Endothelial cell of umbilical vein (primary cell): ENCODE measurements at regions not wholly inside any gene's neighbourhood (a gene's known extent, or its start where the extent isn't known, plus 50 kb on each side); places are given as distances from the start of the nearest gene placed in this dataset.

ENCODE experiments used
- BruUV-seq: library from RNA; stranded (reverse); fragments of 400-500 nt; replicated peaks from 2 replicates; lab custom pipeline; 2021; lab: Mats Ljungman, UMichigan
- CTCF ChIA-PET: fragments of 300-600, 350-600 bp; sonication (Branson Sonifier 250); formaldehyde crosslinking; loops from one replicate; lab custom pipeline; 2021; ENCODE audit warnings: antibody characterized with exemption, inconsistent platforms; lab: Charles Lee
- POLR2A ChIA-PET: fragments of 300-600, 350-600 bp; sonication (Branson Sonifier 250); formaldehyde crosslinking; loops from one replicate; lab custom pipeline; 2021; ENCODE audit warnings: antibody characterized with exemption, inconsistent platforms; lab: Charles Lee
- DNase-seq: peaks from one replicate; pipeline ENCODE4 v3.0.0-alpha.2; 2011; ENCODE audit warnings: low read depth, low spot score
- FAIRE-seq: peaks from 2 replicates; lab custom pipeline; 2011; peaks lifted over from hg19 to GRCh38; lab: Jason Lieb, UNC
- H2AFZ ChIP-seq: 2 replicates; pipeline ENCODE4 v1.6.0; 2012; ENCODE audit warnings: low read depth, low read length, control low read depth, inconsistent platforms
- H3K27ac ChIP-seq: 2 replicates; pipeline ENCODE4 v1.5.1; 2011; ENCODE audit warnings: low read depth, mild to moderate bottlenecking, control low read depth, low read length, moderate library complexity; ENCODE audit not compliant: insufficient read depth
- H3K27me3 ChIP-seq, 2 experiments: 2 replicates each; pipeline versions ENCODE4 v1.6.0 to v1.6.1; 2011; ENCODE audit warnings: low read length in 2 of 2, mixed read lengths in 1 of 2; ENCODE audit not compliant: control insufficient read depth in 2 of 2, insufficient read depth in 2 of 2
- H3K36me3 ChIP-seq, 2 experiments: 2 replicates in 1 of 2; 3 replicates in 1 of 2; pipeline ENCODE4 v1.5.1; 2011; ENCODE audit warnings: low read length in 2 of 2, mild to moderate bottlenecking in 1 of 2, moderate library complexity in 1 of 2; ENCODE audit not compliant: control insufficient read depth in 2 of 2, insufficient read depth in 2 of 2; ENCODE audit errors: extremely low read depth in 1 of 2
- H3K4me1 ChIP-seq: 3 replicates; pipeline ENCODE4 v1.5.1; 2011; ENCODE audit warnings: mild to moderate bottlenecking, low read length; ENCODE audit not compliant: control insufficient read depth, insufficient read depth; ENCODE audit errors: extremely low read depth
- H3K4me2 ChIP-seq: 2 replicates; pipeline ENCODE4 v1.6.1; 2011; ENCODE audit warnings: low read length, control low read depth, mixed read lengths; ENCODE audit not compliant: insufficient read depth
- H3K4me3 ChIP-seq, 3 experiments: fragments of 200-600 bp in 1 of 3; sonication (generic), shearing (Covaris generic) in 1 of 3; replicated peaks in 1 of 3; 2 replicates each; pipeline ENCODE4 v1.5.1; 2011 to 2016; ENCODE audit warnings: control low read depth in 3 of 3, low read length in 3 of 3, mild to moderate bottlenecking in 2 of 3, inconsistent platforms in 1 of 3, low read depth in 1 of 3, moderate library complexity in 1 of 3; ENCODE audit not compliant: insufficient read depth in 1 of 3
- H3K79me2 ChIP-seq: 2 replicates; pipeline ENCODE4 v1.6.0; 2012; ENCODE audit warnings: low read length, inconsistent platforms; ENCODE audit not compliant: control insufficient read depth, insufficient read depth
- H3K9ac ChIP-seq: replicated peaks from 2 replicates; pipeline ENCODE3; 2011; ENCODE audit warnings: low read length, control low read depth; ENCODE audit not compliant: insufficient read depth; ENCODE audit errors: extremely low read depth
- H3K9me1 ChIP-seq: replicated peaks from 3 replicates; pipeline ENCODE4 v1.6.0; 2011; ENCODE audit warnings: mild to moderate bottlenecking, low read length; ENCODE audit not compliant: control insufficient read depth, insufficient read depth; ENCODE audit errors: extremely low read depth
- H3K9me3 ChIP-seq: replicated peaks from 2 replicates; pipeline ENCODE4 v1.5.1; 2012; ENCODE audit warnings: low read length, inconsistent platforms; ENCODE audit not compliant: control insufficient read depth, insufficient read depth
- H4K20me1 ChIP-seq: replicated peaks from 2 replicates; pipeline ENCODE3; 2011; ENCODE audit warnings: mild to moderate bottlenecking, low read length; ENCODE audit not compliant: control insufficient read depth, insufficient read depth; ENCODE audit errors: extremely low read depth
- EZH2 ChIP-seq: IDR thresholded peaks from 2 replicates; pipeline ENCODE4 v1.6.1; 2012; ENCODE audit warnings: borderline replicate concordance, low read depth, mild to moderate bottlenecking, moderate library complexity, low read length, inconsistent platforms; ENCODE audit not compliant: severe bottlenecking
- FOS ChIP-seq: IDR thresholded peaks from 2 replicates; pipeline ENCODE4 v1.6.1; 2011; ENCODE audit warnings: mild to moderate bottlenecking, low read length, moderate library complexity, borderline replicate concordance; ENCODE audit not compliant: insufficient read depth
- GATA2 ChIP-seq: IDR thresholded peaks from 2 replicates; pipeline ENCODE4 v1.7.0; 2011; ENCODE audit warnings: low read depth, mild to moderate bottlenecking, moderate library complexity, mixed read lengths, low read length; ENCODE audit not compliant: insufficient read length, insufficient read depth
- MYC ChIP-seq: IDR thresholded peaks from one replicate; pipeline ENCODE4 v1.6.1; 2011; ENCODE audit warnings: mild to moderate bottlenecking, low read depth, low read length
- POLR2A ChIP-seq: IDR thresholded peaks from 2 replicates; pipeline ENCODE4 v1.6.1; 2012; ENCODE audit warnings: low read depth, mild to moderate bottlenecking, control low read depth, low read length
- POLR2AphosphoS5 ChIP-seq: IDR thresholded peaks from 2 replicates; pipeline ENCODE4 v1.6.1; 2012; ENCODE audit warnings: low read depth, mild to moderate bottlenecking, control low read depth, low read length, moderate library complexity; ENCODE audit not compliant: insufficient read depth
- dilution Hi-C: fragments of 300-500 bp; cut with MboI; formaldehyde crosslinking; loops from one replicate; pipeline ENCODE4 v1.15.0; 2019; ENCODE audit warnings: low sequenced_read_pairs; ENCODE audit not compliant: extremely low pct_ligation_motif_present
- intact Hi-C: fragments of 100-400 bp; cut with micrococcal nuclease; formaldehyde crosslinking; loops from one replicate; pipeline ENCODE4 v1.10.0; 2022
- TF ChIP-seq, protein P1 (sequence below), 2 donors: IDR thresholded peaks; 1 replicate in 1 of 2; 2 replicates in 1 of 2; pipeline ENCODE4 v1.5.1; 2011; ENCODE audit warnings: low read length in 2 of 2, mild to moderate bottlenecking in 2 of 2, moderate library complexity in 2 of 2, control low read depth in 1 of 2, inconsistent platforms in 1 of 2, low read depth in 1 of 2; ENCODE audit not compliant: insufficient read depth in 1 of 2; ENCODE audit errors: extremely low read depth in 1 of 2
- TF ChIP-seq, protein P2 (sequence below): IDR thresholded peaks from 2 replicates; pipeline ENCODE4 v1.6.1; 2011; ENCODE audit not compliant: insufficient read depth, insufficient read length

DNA sequence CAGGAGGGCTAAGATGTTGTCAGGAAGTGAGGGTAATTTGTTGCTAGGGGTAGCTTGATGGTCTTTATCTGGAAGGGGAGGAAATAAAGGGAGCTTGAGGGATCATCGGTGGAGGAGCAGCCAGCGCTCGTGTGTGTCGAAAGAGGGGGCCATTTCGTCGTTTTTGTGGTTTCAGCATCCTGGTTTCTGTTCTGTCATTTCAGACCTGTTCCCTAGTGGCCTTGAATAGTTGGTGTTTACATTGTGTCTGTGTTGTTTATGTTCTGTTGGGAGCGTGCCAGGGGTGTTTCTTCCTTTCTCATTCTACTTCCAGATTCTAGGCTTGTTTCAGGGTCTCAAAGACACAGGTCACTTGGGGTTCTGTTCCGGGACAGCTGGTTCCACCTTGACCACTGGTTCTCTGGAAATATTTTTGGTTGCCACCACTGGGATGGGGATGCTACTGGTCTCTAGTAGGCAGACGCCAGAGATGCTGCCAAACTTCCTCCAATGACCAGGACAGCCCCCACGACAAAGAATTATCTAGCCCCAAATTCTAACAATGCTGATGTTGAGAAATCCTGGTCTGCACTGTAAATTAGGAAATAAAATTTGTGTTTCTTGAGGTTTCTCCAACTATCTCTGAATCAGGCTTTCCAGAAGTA is 113.9 kb upstream of the NAA20 start:
- FAIRE-seq = no peak
- CTCF ChIA-PET = interaction anchor here (1.2 to 3.2 kb wide), 7 partner anchors 14 to 210 kb away, joined by 3 to 15 read pairs (median 4); no protein-coding TSS in a partner anchor
- peak; percentile 51 for DNase-seq
- Histone ChIP-seq H3K9ac (no peak overlapping the region), H3K4me1 (peaks cover 18% of the 10 kb centered on the region), H2AFZ (no peak overlapping the region), H3K27me3 (no peaks in the 10 kb centered on the region), H3K4me3 (no peak overlapping the region), H3K9me1 (no peaks in the 10 kb centered on the region), H3K79me2 (peaks cover 28% of the 10 kb centered on the region), H4K20me1 (no peaks in the 10 kb centered on the region), H3K27ac (peak overlapping the region; percentile 3), H3K36me3 (peaks cover 2 to 8% of the 10 kb centered on the region in 2 experiments), H3K4me2 (no peak overlapping the region), H3K9me3 (peaks cover 2% of the 10 kb centered on the region)
- BruUV-seq = no TSS peak
- dilution Hi-C loops = no loop called here
- intact Hi-C loops = loop anchor here (1.0 kb wide), 1 partner anchor 90 kb away; no protein-coding TSS in a partner anchor
- POLR2A ChIA-PET = no interaction called here
- no peak for TF ChIP-seq POLR2A
- TF ChIP-seq, protein P1, sequence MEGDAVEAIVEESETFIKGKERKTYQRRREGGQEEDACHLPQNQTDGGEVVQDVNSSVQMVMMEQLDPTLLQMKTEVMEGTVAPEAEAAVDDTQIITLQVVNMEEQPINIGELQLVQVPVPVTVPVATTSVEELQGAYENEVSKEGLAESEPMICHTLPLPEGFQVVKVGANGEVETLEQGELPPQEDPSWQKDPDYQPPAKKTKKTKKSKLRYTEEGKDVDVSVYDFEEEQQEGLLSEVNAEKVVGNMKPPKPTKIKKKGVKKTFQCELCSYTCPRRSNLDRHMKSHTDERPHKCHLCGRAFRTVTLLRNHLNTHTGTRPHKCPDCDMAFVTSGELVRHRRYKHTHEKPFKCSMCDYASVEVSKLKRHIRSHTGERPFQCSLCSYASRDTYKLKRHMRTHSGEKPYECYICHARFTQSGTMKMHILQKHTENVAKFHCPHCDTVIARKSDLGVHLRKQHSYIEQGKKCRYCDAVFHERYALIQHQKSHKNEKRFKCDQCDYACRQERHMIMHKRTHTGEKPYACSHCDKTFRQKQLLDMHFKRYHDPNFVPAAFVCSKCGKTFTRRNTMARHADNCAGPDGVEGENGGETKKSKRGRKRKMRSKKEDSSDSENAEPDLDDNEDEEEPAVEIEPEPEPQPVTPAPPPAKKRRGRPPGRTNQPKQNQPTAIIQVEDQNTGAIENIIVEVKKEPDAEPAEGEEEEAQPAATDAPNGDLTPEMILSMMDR (IDR thresholded peaks at IDR 0.05; ENCODE audit: extremely low read depth in 1 of 2, insufficient read depth in 1 of 2, low read depth in 1 of 2, low read length in 2 of 2) = peak; percentile 14 to 23

DNA sequence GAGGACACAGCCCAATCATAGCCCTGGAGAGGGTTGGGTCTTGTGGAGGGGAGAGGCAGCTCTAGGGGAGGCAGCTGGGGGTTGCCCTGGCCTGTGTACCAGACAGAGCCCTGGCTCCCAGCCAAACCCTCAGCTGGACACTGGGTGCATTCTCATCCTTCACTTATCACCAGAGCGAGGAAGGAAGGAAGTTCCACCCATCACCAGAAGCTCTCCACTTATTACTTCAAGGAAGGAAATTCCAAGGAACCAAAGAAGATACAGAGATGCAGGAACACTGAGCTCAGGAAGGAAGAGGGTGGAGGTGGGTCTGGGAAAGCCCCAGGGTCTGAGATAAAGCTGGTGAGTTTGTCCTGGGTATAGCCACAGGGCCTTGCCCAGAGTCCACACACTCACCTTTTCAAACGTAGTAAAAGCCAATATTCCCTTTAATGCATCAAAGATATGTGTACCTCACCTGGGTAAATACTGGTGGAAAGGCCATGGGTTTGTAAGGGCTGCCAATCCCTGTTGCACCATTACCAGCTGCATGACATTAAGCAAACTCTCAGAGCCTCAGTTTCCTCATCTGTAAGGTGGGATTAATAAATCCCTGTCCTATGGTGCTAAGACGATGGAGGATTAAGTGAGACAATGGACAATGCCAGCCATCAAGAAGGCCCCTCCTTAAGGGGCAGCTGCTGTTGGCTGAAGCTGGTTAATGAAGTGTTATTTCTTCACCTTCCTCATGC is 109.7 kb upstream of the NAA20 start:
- Histone ChIP-seq H3K9me1 (no peaks in the 10 kb centered on the region), H4K20me1 (no peaks in the 10 kb centered on the region), H3K36me3 (peaks cover 0 to 5% of the 10 kb centered on the region in 2 experiments), H3K9me3 (no peaks in the 10 kb centered on the region), H3K27ac (no peak overlapping the region), H3K4me3 (no peak overlapping the region), H3K9ac (no peak overlapping the region), H3K79me2 (peaks cover 18% of the 10 kb centered on the region), H3K27me3 (no peaks in the 10 kb centered on the region), H3K4me2 (no peak overlapping the region), H3K4me1 (peaks cover 24% of the 10 kb centered on the region), H2AFZ (no peak overlapping the region)
- dilution Hi-C loops = no loop called here
- BruUV-seq = no TSS peak
- peak; percentile 41 for DNase-seq
- intact Hi-C loops = loop anchor here (1.0 kb wide), 1 partner anchor 25 kb away; no protein-coding TSS in a partner anchor
- peak; percentile 86 for FAIRE-seq
- TF ChIP-seq MYC (no peak), EZH2 (no peak), FOS (peak; percentile 35), POLR2A (peak; percentile 55), GATA2 (peak; percentile 88), POLR2AphosphoS5 (peak; percentile 77)
- TF ChIP-seq, protein P2, sequence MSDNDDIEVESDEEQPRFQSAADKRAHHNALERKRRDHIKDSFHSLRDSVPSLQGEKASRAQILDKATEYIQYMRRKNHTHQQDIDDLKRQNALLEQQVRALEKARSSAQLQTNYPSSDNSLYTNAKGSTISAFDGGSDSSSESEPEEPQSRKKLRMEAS = no peak
- ChIA-PET CTCF (interaction anchor here (0.9 to 1.6 kb wide), 5 partner anchors 16 to 122 kb away, joined by 3 to 5 read pairs (median 3); no protein-coding TSS in a partner anchor), POLR2A (interaction anchor here (1.1 kb wide), 1 partner anchor 27 kb away, joined by 3 read pairs; no protein-coding TSS in a partner anchor)
